Ovary (tissue), 3 donors: ENCODE measurements at regions not wholly inside any gene's neighbourhood (a gene's known extent, or its start where the extent isn't known, plus 50 kb on each side); places are given as distances from the start of the nearest gene placed in this dataset.

ENCODE experiments used
- EP300 ChIP-seq: sonication (generic); formaldehyde crosslinking; IDR thresholded peaks from one replicate; pipeline ENCODE4 v1.6.1; 2017; ENCODE audit warnings: antibody characterized with exemption
- POLR2A ChIP-seq: fragments of 450-650 bp; IDR thresholded peaks from one replicate; pipeline ENCODE4 v1.6.1; 2017; ENCODE audit warnings: antibody characterized with exemption, mild to moderate bottlenecking, moderate library complexity
- TF ChIP-seq, protein P1 (sequence below), 3 donors: fragments of 450-650 bp in 2 of 3; fragments of 200-600 bp in 1 of 3; IDR thresholded peaks; one replicate each; pipeline versions ENCODE4 v1.5.1 to v1.8.0; 2016 to 2022; ENCODE audit warnings: antibody characterized with exemption in 3 of 3, mild to moderate bottlenecking in 1 of 3
- donor health status: DM: no; HTN: no; CAD: no.

DNA sequence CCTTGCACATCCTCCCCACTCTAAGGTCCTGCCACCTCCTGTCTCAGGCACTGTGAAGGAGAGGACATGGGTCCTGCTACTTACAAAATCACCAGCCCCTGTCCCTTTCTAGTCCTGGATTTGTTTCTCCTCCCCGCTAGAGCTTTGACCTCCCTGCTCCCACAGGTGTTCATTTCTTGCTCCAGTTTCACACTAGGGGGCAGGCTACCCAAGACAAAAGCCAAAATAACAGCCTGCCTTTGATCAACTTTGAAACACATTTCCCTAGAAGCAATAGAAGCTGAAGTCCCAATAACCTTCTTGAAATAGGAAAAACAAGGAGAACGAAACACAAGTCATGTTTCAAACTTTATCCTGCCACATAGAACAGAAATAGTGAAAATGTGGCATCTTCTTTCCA is 164.4 kb downstream of the QDPR start:
- TF ChIP-seq, protein P1, sequence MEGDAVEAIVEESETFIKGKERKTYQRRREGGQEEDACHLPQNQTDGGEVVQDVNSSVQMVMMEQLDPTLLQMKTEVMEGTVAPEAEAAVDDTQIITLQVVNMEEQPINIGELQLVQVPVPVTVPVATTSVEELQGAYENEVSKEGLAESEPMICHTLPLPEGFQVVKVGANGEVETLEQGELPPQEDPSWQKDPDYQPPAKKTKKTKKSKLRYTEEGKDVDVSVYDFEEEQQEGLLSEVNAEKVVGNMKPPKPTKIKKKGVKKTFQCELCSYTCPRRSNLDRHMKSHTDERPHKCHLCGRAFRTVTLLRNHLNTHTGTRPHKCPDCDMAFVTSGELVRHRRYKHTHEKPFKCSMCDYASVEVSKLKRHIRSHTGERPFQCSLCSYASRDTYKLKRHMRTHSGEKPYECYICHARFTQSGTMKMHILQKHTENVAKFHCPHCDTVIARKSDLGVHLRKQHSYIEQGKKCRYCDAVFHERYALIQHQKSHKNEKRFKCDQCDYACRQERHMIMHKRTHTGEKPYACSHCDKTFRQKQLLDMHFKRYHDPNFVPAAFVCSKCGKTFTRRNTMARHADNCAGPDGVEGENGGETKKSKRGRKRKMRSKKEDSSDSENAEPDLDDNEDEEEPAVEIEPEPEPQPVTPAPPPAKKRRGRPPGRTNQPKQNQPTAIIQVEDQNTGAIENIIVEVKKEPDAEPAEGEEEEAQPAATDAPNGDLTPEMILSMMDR (IDR thresholded peaks at IDR 0.05): no peak
- TF ChIP-seq POLR2A: no peak
- TF ChIP-seq EP300: no peak
